ENCODE measurements at regions not wholly inside any gene's neighbourhood (a gene's known extent, or its start where the extent isn't known, plus 50 kb on each side); places are given as distances from the start of the nearest gene placed in this dataset.
A peak's percentile ranks its signal among the peaks of the same experiment; 100 is the strongest.
"Not testable (repeated sequence)": the region's sequence is repeated elsewhere in the genome, so short reads cannot be mapped to it uniquely, and the experiment has no call there.

- CTCF ChIA-PET = interaction anchor here (0.6 to 0.7 kb wide), 2 partner anchors 372 to 618 kb away, joined by 3 read pairs; no protein-coding TSS in a partner anchor
- no peak for TF ChIP-seq ZNF571 (tag by site-specific recombination; IDR thresholded peaks at IDR 0.05)
- no peak for TF ChIP-seq ZNF248 (tag by site-specific recombination; IDR thresholded peaks at IDR 0.05)
- TF ChIP-seq ZBTB26 (tag by site-specific recombination; optimal IDR thresholded peaks at IDR 0.05) = no peak
- no peak for TF ChIP-seq ZNF670 (tag by site-specific recombination; IDR thresholded peaks at IDR 0.05; ENCODE audit: low read depth)
- no peak for TF ChIP-seq ZNF707 (tag by site-specific recombination; IDR thresholded peaks at IDR 0.05)
- TF ChIP-seq ZNF560 (tag by site-specific recombination; IDR thresholded peaks at IDR 0.05; ENCODE audit: borderline replicate concordance) = no peak
- TF ChIP-seq ZNF645 (tag by site-specific recombination; IDR thresholded peaks at IDR 0.05) = no peak
- no peak for TF ChIP-seq ZNF362 (tag by site-specific recombination; IDR thresholded peaks at IDR 0.05)
- TF ChIP-seq ZNF529 (tag by site-specific recombination; IDR thresholded peaks at IDR 0.05; ENCODE audit: insufficient replicate concordance) = no peak
- Histone ChIP-seq H3K36me3 (ENCODE audit: control insufficient read depth in 2 of 2, insufficient read depth in 1 of 2, low read length in 2 of 2) (no peaks in the 10 kb centered on the region), H3K27ac (ENCODE audit: extremely low read depth, low read depth, low read length) (no peak overlapping the region), H3K4me3 (ENCODE audit: low read depth, low read length) (no peak overlapping the region), H3K9me3 (ENCODE audit: control insufficient read depth, insufficient read depth, low read depth, low read length) (no peaks in the 10 kb centered on the region; the same call in 1 of the 2 replicates), H3K4me1 (ENCODE audit: control insufficient read depth, insufficient read depth, low read length) (no peaks in the 10 kb centered on the region)
- POLR2A ChIA-PET = no interaction called here
Measured at GRCh38 chrX:65871671-65872311, 168.1 kb downstream of the VSIG4 start.

GRCh38 chrX:65870544-65870943 is 169.3 kb downstream of the VSIG4 start:
- H3K4me1 ChIP-seq (ENCODE audit: control insufficient read depth, insufficient read depth, low read length); H3K9me3 ChIP-seq (ENCODE audit: control insufficient read depth, insufficient read depth, low read depth, low read length); H3K36me3 ChIP-seq (ENCODE audit: control insufficient read depth in 2 of 2, insufficient read depth in 1 of 2, low read length in 2 of 2); POLR2A ChIA-PET; H3K27ac ChIP-seq (ENCODE audit: extremely low read depth, low read depth, low read length); H3K4me3 ChIP-seq (ENCODE audit: low read depth, low read length); CTCF ChIA-PET: not testable (repeated sequence)
- peak; percentile 61 for TF ChIP-seq ZNF146 (tag by site-specific recombination; IDR thresholded peaks at IDR 0.05)

- Histone ChIP-seq H3K36me3 (ENCODE audit: control insufficient read depth in 2 of 2, insufficient read depth in 1 of 2, low read length in 2 of 2) (no peaks in the 10 kb centered on the region), H3K9me3 (ENCODE audit: control insufficient read depth, insufficient read depth, low read depth, low read length) (no peaks in the 10 kb centered on the region; the same call in 1 of the 2 replicates), H3K4me1 (ENCODE audit: control insufficient read depth, insufficient read depth, low read length) (no peaks in the 10 kb centered on the region), H3K27ac (ENCODE audit: extremely low read depth, low read depth, low read length) (no peak overlapping the region), H3K4me3 (ENCODE audit: low read depth, low read length) (no peak overlapping the region)
- TF ChIP-seq ZNF560 (tag by site-specific recombination; IDR thresholded peaks at IDR 0.05; ENCODE audit: borderline replicate concordance) (no peak), IKZF3 (tag by site-specific recombination; IDR thresholded peaks at IDR 0.05) (no peak)
- CTCF ChIA-PET = no interaction called here
- POLR2A ChIA-PET = no interaction called here
Measured at GRCh38 chrX:65866773-65867172, 173.1 kb downstream of the VSIG4 start.

GRCh38 chrX:65866146-65866545 is 173.7 kb downstream of the VSIG4 start:
- Histone ChIP-seq H3K36me3 (ENCODE audit: control insufficient read depth in 2 of 2, insufficient read depth in 1 of 2, low read length in 2 of 2) (no peaks in the 10 kb centered on the region), H3K4me1 (ENCODE audit: control insufficient read depth, insufficient read depth, low read length) (no peaks in the 10 kb centered on the region), H3K4me3 (ENCODE audit: low read depth, low read length) (no peak overlapping the region), H3K27ac (ENCODE audit: extremely low read depth, low read depth, low read length) (no peak overlapping the region), H3K9me3 (ENCODE audit: control insufficient read depth, insufficient read depth, low read depth, low read length) (no peaks in the 10 kb centered on the region; the same call in 1 of the 2 replicates)
- ChIA-PET CTCF (no interaction called here), POLR2A (no interaction called here)
- no peak for TF ChIP-seq ZNF692 (tag by site-specific recombination; IDR thresholded peaks at IDR 0.05)
- no peak for TF ChIP-seq KLF16 (tag by site-specific recombination; IDR thresholded peaks at IDR 0.05)
- no peak for TF ChIP-seq ZNF48 (tag by site-specific recombination; IDR thresholded peaks at IDR 0.05)
- TF ChIP-seq GLI2 (tag by site-specific recombination; IDR thresholded peaks at IDR 0.05; ENCODE audit: borderline replicate concordance, low read depth) = no peak
